SK-N-SH (cell line): ENCODE measurements at regions not wholly inside any gene's neighbourhood (a gene's known extent, or its start where the extent isn't known, plus 50 kb on each side); places are given as distances from the start of the nearest gene placed in this dataset.

Experiments used
- EP300 ChIP-seq, 2 experiments: IDR thresholded peaks; 2 replicates each; pipeline versions ENCODE4 v1.4.0 to v1.6.1; 2012; ENCODE audit warnings: borderline replicate concordance in 1 of 2, low read depth in 1 of 2, low read length in 1 of 2
- FOSL2 ChIP-seq: IDR thresholded peaks from 2 replicates; pipeline ENCODE4 v1.4.0; 2012; ENCODE audit warnings: low read depth, mild to moderate bottlenecking, moderate library complexity, borderline replicate concordance
- FOXM1 ChIP-seq: IDR thresholded peaks from 2 replicates; pipeline ENCODE4 v1.4.0; 2012; ENCODE audit warnings: low read depth, mild to moderate bottlenecking
- GABPA ChIP-seq: IDR thresholded peaks from 2 replicates; pipeline ENCODE4 v1.4.0; 2012; ENCODE audit warnings: low read depth, mild to moderate bottlenecking
- JUND ChIP-seq: IDR thresholded peaks from 2 replicates; pipeline ENCODE4 v1.4.0; 2012
- MXI1 ChIP-seq: IDR thresholded peaks from 2 replicates; pipeline ENCODE4 v1.6.1; 2012; ENCODE audit warnings: mild to moderate bottlenecking, low read depth, low read length, improper control_type of control experiment
- NFIC ChIP-seq: IDR thresholded peaks from 2 replicates; pipeline ENCODE4 v1.4.0; 2012; ENCODE audit warnings: borderline replicate concordance
- POLR2AphosphoS5 ChIP-seq: IDR thresholded peaks from 2 replicates; pipeline ENCODE4 v1.6.1; 2012; ENCODE audit warnings: low read depth, low read length
- RFX5 ChIP-seq: IDR thresholded peaks from 2 replicates; pipeline ENCODE4 v1.6.1; 2012; ENCODE audit warnings: mild to moderate bottlenecking, improper control_type of control experiment, low read length
- RXRA ChIP-seq: IDR thresholded peaks from 2 replicates; pipeline ENCODE4 v1.4.0; 2012; ENCODE audit warnings: low read depth, mild to moderate bottlenecking, borderline replicate concordance
- TAF1 ChIP-seq: IDR thresholded peaks from 2 replicates; pipeline ENCODE4 v1.6.1; 2012; ENCODE audit warnings: low read depth, mild to moderate bottlenecking, low read length, moderate library complexity, borderline replicate concordance
- TF ChIP-seq, protein P1 (sequence below): fragments of 200-600 bp; sonication (generic); IDR thresholded peaks from 2 replicates; pipeline ENCODE4 v1.6.1; 2017; ENCODE audit warnings: antibody characterized with exemption, mild to moderate bottlenecking, moderate library complexity
- TF ChIP-seq, protein P2 (sequence below): IDR thresholded peaks from 2 replicates; pipeline ENCODE4 v1.6.1; 2012; ENCODE audit warnings: mild to moderate bottlenecking, low read depth, low read length, moderate library complexity
- TF ChIP-seq, protein P3 (sequence below): IDR thresholded peaks from 2 replicates; pipeline ENCODE4 v1.4.0; 2012; ENCODE audit warnings: low read depth, borderline replicate concordance

DNA sequence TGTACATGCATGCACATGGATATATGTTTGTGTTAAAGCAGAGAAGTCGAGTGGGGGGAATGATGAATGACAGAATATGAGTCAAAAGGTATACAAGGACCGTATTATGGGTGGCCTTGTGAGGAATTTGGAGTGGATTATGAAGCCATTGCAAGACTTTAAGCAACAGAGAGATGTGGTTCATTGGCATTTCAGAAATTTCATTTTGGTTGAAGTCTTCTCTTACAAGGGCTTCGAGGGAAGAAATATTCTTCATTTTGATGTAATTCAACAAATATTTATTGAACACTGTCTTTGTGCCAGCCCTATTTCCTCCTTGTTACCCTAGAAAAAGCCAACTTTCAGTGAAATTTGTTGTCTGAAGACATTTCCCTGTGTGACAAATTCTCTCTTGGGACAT lies 83.9 kb upstream of the SLCO6A1 start:
- TF ChIP-seq RXRA (no peak), RFX5 (no peak), GABPA (no peak), TAF1 (no peak), POLR2AphosphoS5 (no peak), NFIC (no peak), EP300 (IDR thresholded peaks at IDR 0.05; ENCODE audit: borderline replicate concordance in 1 of 2, low read depth in 1 of 2, low read length in 1 of 2) (no peak), FOXM1 (no peak), FOSL2 (no peak), JUND (no peak), MXI1 (no peak)
- TF ChIP-seq, protein P1, sequence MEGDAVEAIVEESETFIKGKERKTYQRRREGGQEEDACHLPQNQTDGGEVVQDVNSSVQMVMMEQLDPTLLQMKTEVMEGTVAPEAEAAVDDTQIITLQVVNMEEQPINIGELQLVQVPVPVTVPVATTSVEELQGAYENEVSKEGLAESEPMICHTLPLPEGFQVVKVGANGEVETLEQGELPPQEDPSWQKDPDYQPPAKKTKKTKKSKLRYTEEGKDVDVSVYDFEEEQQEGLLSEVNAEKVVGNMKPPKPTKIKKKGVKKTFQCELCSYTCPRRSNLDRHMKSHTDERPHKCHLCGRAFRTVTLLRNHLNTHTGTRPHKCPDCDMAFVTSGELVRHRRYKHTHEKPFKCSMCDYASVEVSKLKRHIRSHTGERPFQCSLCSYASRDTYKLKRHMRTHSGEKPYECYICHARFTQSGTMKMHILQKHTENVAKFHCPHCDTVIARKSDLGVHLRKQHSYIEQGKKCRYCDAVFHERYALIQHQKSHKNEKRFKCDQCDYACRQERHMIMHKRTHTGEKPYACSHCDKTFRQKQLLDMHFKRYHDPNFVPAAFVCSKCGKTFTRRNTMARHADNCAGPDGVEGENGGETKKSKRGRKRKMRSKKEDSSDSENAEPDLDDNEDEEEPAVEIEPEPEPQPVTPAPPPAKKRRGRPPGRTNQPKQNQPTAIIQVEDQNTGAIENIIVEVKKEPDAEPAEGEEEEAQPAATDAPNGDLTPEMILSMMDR: no peak
- TF ChIP-seq, protein P2, sequence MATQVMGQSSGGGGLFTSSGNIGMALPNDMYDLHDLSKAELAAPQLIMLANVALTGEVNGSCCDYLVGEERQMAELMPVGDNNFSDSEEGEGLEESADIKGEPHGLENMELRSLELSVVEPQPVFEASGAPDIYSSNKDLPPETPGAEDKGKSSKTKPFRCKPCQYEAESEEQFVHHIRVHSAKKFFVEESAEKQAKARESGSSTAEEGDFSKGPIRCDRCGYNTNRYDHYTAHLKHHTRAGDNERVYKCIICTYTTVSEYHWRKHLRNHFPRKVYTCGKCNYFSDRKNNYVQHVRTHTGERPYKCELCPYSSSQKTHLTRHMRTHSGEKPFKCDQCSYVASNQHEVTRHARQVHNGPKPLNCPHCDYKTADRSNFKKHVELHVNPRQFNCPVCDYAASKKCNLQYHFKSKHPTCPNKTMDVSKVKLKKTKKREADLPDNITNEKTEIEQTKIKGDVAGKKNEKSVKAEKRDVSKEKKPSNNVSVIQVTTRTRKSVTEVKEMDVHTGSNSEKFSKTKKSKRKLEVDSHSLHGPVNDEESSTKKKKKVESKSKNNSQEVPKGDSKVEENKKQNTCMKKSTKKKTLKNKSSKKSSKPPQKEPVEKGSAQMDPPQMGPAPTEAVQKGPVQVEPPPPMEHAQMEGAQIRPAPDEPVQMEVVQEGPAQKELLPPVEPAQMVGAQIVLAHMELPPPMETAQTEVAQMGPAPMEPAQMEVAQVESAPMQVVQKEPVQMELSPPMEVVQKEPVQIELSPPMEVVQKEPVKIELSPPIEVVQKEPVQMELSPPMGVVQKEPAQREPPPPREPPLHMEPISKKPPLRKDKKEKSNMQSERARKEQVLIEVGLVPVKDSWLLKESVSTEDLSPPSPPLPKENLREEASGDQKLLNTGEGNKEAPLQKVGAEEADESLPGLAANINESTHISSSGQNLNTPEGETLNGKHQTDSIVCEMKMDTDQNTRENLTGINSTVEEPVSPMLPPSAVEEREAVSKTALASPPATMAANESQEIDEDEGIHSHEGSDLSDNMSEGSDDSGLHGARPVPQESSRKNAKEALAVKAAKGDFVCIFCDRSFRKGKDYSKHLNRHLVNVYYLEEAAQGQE: no peak
- TF ChIP-seq, protein P3, sequence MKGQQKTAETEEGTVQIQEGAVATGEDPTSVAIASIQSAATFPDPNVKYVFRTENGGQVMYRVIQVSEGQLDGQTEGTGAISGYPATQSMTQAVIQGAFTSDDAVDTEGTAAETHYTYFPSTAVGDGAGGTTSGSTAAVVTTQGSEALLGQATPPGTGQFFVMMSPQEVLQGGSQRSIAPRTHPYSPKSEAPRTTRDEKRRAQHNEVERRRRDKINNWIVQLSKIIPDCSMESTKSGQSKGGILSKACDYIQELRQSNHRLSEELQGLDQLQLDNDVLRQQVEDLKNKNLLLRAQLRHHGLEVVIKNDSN: no peak
